DOHH2 (cell line): ENCODE measurements at regions not wholly inside any gene's neighbourhood (a gene's known extent, or its start where the extent isn't known, plus 50 kb on each side); places are given as distances from the start of the nearest gene placed in this dataset.

Experiments used
- H3F3A ChIP-seq: fragments of 200-600 bp; sonication (generic), shearing (Covaris generic); 2 replicates; pipeline ENCODE4 v1.6.0; 2016; ENCODE audit warnings: antibody characterized with exemption, mild to moderate bottlenecking; ENCODE audit not compliant: control insufficient read depth, insufficient read depth
- H3K27ac ChIP-seq: fragments of 200-600 bp; sonication (generic); 2 replicates; pipeline ENCODE4 v1.5.1; 2014; ENCODE audit warnings: low read depth, mild to moderate bottlenecking, low read length, moderate library complexity
- H3K27me3 ChIP-seq: fragments of 200-600 bp; sonication (generic); 2 replicates; pipeline ENCODE4 v1.6.1; 2014; ENCODE audit warnings: mild to moderate bottlenecking, low read length, mixed read lengths; ENCODE audit not compliant: control insufficient read depth
- H3K36me3 ChIP-seq: fragments of 200-600 bp; sonication (generic); 2 replicates; pipeline ENCODE4 v1.6.1; 2014; ENCODE audit warnings: mild to moderate bottlenecking, low read length, moderate library complexity, mixed read lengths; ENCODE audit not compliant: control insufficient read depth
- H3K4me1 ChIP-seq: fragments of 200-600 bp; sonication (generic); 2 replicates; pipeline ENCODE4 v1.6.1; 2014; ENCODE audit warnings: mild to moderate bottlenecking, low read length, mixed read lengths; ENCODE audit not compliant: control insufficient read depth
- H3K4me2 ChIP-seq: fragments of 200-600 bp; sonication (generic); 2 replicates; pipeline ENCODE4 v1.6.0; 2014; ENCODE audit warnings: mild to moderate bottlenecking, low read length, moderate library complexity
- H3K4me3 ChIP-seq: fragments of 200-600 bp; sonication (generic); 2 replicates; pipeline ENCODE4 v1.5.1; 2014; ENCODE audit warnings: mild to moderate bottlenecking, low read length, mixed read lengths
- H3K79me2 ChIP-seq: fragments of 200-600 bp; sonication (generic); 2 replicates; pipeline ENCODE4 v1.6.1; 2014; ENCODE audit warnings: mild to moderate bottlenecking, low read length, mixed read lengths; ENCODE audit not compliant: control insufficient read depth
- H3K9me2 ChIP-seq: fragments of 200-600 bp; sonication (generic); replicated peaks from 2 replicates; pipeline ENCODE4 v1.6.1; 2014; ENCODE audit warnings: mild to moderate bottlenecking, low read length, mixed read lengths; ENCODE audit not compliant: control insufficient read depth
- H3K9me3 ChIP-seq: fragments of 200-600 bp; sonication (generic); 2 replicates; pipeline ENCODE4 v1.6.1; 2014; ENCODE audit warnings: antibody characterized with exemption, low read length, mixed read lengths; ENCODE audit not compliant: control insufficient read depth, insufficient read depth
- H4K20me1 ChIP-seq: fragments of 200-600 bp; sonication (generic); 2 replicates; pipeline ENCODE4 v1.6.0; 2014; ENCODE audit warnings: low read depth, mild to moderate bottlenecking, antibody characterized with exemption, low read length, moderate library complexity; ENCODE audit not compliant: control insufficient read depth, insufficient read depth
- CTCF ChIP-seq: fragments of 200-600 bp; sonication (generic); IDR thresholded peaks from one replicate; pipeline ENCODE4 v1.5.1; 2014; ENCODE audit warnings: antibody characterized with exemption, mild to moderate bottlenecking, low read depth, low read length; ENCODE audit not compliant: poor library complexity, severe bottlenecking
- EZH2phosphoT487 ChIP-seq: fragments of 200-600 bp; sonication (generic); IDR thresholded peaks from 2 replicates; pipeline ENCODE4 v1.6.1; 2017; ENCODE audit warnings: borderline replicate concordance, mild to moderate bottlenecking, antibody characterized with exemption, low read length, moderate library complexity, mixed read lengths

- TF ChIP-seq EZH2phosphoT487 = no peak
- no peak for TF ChIP-seq CTCF
- H3F3A ChIP-seq = peaks cover 26% of the 10 kb centered on the region
- peaks cover 72% of the 10 kb centered on the region for H3K4me1 ChIP-seq
- no peaks in the 10 kb centered on the region for H4K20me1 ChIP-seq
- no peaks in the 10 kb centered on the region for H3K27me3 ChIP-seq
- peaks cover 5% of the 10 kb centered on the region; the same call in 1 of the 2 replicates for H3K9me3 ChIP-seq
- H3K9me2 ChIP-seq = no peaks in the 10 kb centered on the region
- H3K27ac ChIP-seq = peak overlapping the region; percentile 98
- peaks cover 4% of the 10 kb centered on the region for H3K36me3 ChIP-seq
- no peaks in the 10 kb centered on the region for H3K79me2 ChIP-seq
- H3K4me3 ChIP-seq = peak overlapping the region; percentile 78
- peak overlapping the region; percentile 98 for H3K4me2 ChIP-seq
Measured at GRCh38 chr11:123264431-123264780, 69.4 kb upstream of the CLMP start.

GRCh38 chr11:123261345-123262106 lies 66.5 kb upstream of the CLMP start:
- Histone ChIP-seq H3K36me3 (peaks cover 4% of the 10 kb centered on the region), H3K79me2 (no peaks in the 10 kb centered on the region), H3K4me1 (peaks cover 60% of the 10 kb centered on the region), H4K20me1 (no peaks in the 10 kb centered on the region), H3K9me2 (no peaks in the 10 kb centered on the region), H3K9me3 (peaks cover 11% of the 10 kb centered on the region; the same call in 1 of the 2 replicates), H3K4me3 (no peak overlapping the region), H3K4me2 (peak overlapping the region; percentile 15), H3K27me3 (no peaks in the 10 kb centered on the region), H3K27ac (no peak overlapping the region), H3F3A (peaks cover 17% of the 10 kb centered on the region)
- TF ChIP-seq CTCF (peak; percentile 98), EZH2phosphoT487 (no peak)

- peaks cover 52% of the 10 kb centered on the region for H3K4me1 ChIP-seq
- TF ChIP-seq EZH2phosphoT487 (no peak), CTCF (no peak)
- H3K27me3 ChIP-seq = no peaks in the 10 kb centered on the region
- no peaks in the 10 kb centered on the region for H3K79me2 ChIP-seq
- H3K27ac ChIP-seq = no peak overlapping the region
- peaks cover 4% of the 10 kb centered on the region for H3K36me3 ChIP-seq
- no peaks in the 10 kb centered on the region for H4K20me1 ChIP-seq
- H3K4me3 ChIP-seq = no peak overlapping the region
- peaks cover 11% of the 10 kb centered on the region; the same call in 1 of the 2 replicates for H3K9me3 ChIP-seq
- H3K4me2 ChIP-seq = no peak overlapping the region
- H3K9me2 ChIP-seq = no peaks in the 10 kb centered on the region
- peaks cover 14% of the 10 kb centered on the region for H3F3A ChIP-seq
Measured at GRCh38 chr11:123260511-123261211, 65.6 kb upstream of the CLMP start.
